Progenitor cell of endocrine pancreas (in vitro differentiated cells): ENCODE measurements at regions not wholly inside any gene's neighbourhood (a gene's known extent, or its start where the extent isn't known, plus 50 kb on each side); places are given as distances from the start of the nearest gene placed in this dataset.
"Not testable (repeated sequence)": the region's sequence is repeated elsewhere in the genome, so short reads cannot be mapped to it uniquely, and the experiment has no call there.

Experiments
- DNase-seq: peaks from one replicate; pipeline ENCODE4 v3.0.0; 2021; ENCODE audit warnings: low spot score; ENCODE audit not compliant: unreplicated experiment
- H3K27ac Mint-ChIP-seq: 2 replicates; pipeline ENCODE4 v1.8.0; 2021; ENCODE audit warnings: mild to moderate bottlenecking, moderate library complexity, mixed read lengths
- H3K27me3 Mint-ChIP-seq: 2 replicates; pipeline ENCODE4 v1.8.0; 2021; ENCODE audit warnings: mixed read lengths
- H3K36me3 Mint-ChIP-seq: 2 replicates; pipeline ENCODE4 v1.8.0; 2022; ENCODE audit warnings: mixed read lengths; ENCODE audit not compliant: insufficient read depth
- H3K4me1 Mint-ChIP-seq: 2 replicates; pipeline ENCODE4 v1.8.0; 2021; ENCODE audit warnings: low read depth, mixed read lengths
- H3K4me3 Mint-ChIP-seq: 2 replicates; pipeline ENCODE4 v1.8.0; 2021; ENCODE audit warnings: low read depth, mild to moderate bottlenecking, moderate library complexity, mixed read lengths
- H3K9me3 Mint-ChIP-seq: 2 replicates; pipeline ENCODE4 v1.8.0; 2021; ENCODE audit warnings: low read depth, mixed read lengths
- CTCF ChIP-seq: fragments of 200-600 bp; sonication (generic); IDR thresholded peaks from one replicate; pipeline ENCODE4 v1.5.0; 2021; ENCODE audit warnings: antibody characterized with exemption, mild to moderate bottlenecking; ENCODE audit not compliant: unreplicated experiment

- DNase-seq = no peak
- TF ChIP-seq CTCF = no peak
- Mint-ChIP-seq H3K4me1 (peaks cover 7% of the 10 kb centered on the region), H3K27me3 (no peaks in the 10 kb centered on the region), H3K36me3 (no peaks in the 10 kb centered on the region), H3K9me3 (no peaks in the 10 kb centered on the region), H3K27ac (no peak overlapping the region), H3K4me3 (no peak overlapping the region)
Observed at GRCh38 chr2:226164512-226164911, 635.1 kb downstream of the IRS1 start.

GRCh38 chr2:226160617-226161016, 639.0 kb downstream of the IRS1 start:
- H3K4me3 Mint-ChIP-seq, H3K36me3 Mint-ChIP-seq, H3K9me3 Mint-ChIP-seq, H3K27ac Mint-ChIP-seq, DNase-seq, H3K27me3 Mint-ChIP-seq: not testable (repeated sequence)
- peaks cover 28% of the 10 kb centered on the region for H3K4me1 Mint-ChIP-seq

- Mint-ChIP-seq H3K9me3 (no peaks in the 10 kb centered on the region), H3K4me1 (peaks cover 35% of the 10 kb centered on the region), H3K36me3 (no peaks in the 10 kb centered on the region), H3K27ac (peak overlapping the region; percentile 84), H3K4me3 (peak overlapping the region; percentile 3), H3K27me3 (no peaks in the 10 kb centered on the region)
- DNase-seq = no peak
- TF ChIP-seq CTCF = no peak
Observed at GRCh38 chr2:226159875-226160479, 639.6 kb downstream of the IRS1 start.

GRCh38 chr2:226158940-226159339, 640.7 kb downstream of the IRS1 start:
- DNase-seq = no peak
- Mint-ChIP-seq H3K36me3 (no peaks in the 10 kb centered on the region), H3K9me3 (no peaks in the 10 kb centered on the region), H3K4me1 (peaks cover 41% of the 10 kb centered on the region), H3K27ac (no peak overlapping the region), H3K4me3 (no peak overlapping the region), H3K27me3 (no peaks in the 10 kb centered on the region)
- no peak for TF ChIP-seq CTCF

- H3K27me3 Mint-ChIP-seq = no peaks in the 10 kb centered on the region
- no peaks in the 10 kb centered on the region for H3K9me3 Mint-ChIP-seq
- no peak overlapping the region for H3K4me3 Mint-ChIP-seq
- no peak for TF ChIP-seq CTCF
- no peaks in the 10 kb centered on the region for H3K36me3 Mint-ChIP-seq
- peaks cover 47% of the 10 kb centered on the region for H3K4me1 Mint-ChIP-seq
- no peak for DNase-seq
- H3K27ac Mint-ChIP-seq = peak overlapping the region; percentile 22
Observed at GRCh38 chr2:226158229-226158628, 641.4 kb downstream of the IRS1 start.

- DNase-seq = no peak
- H3K4me3 Mint-ChIP-seq = no peak overlapping the region
- no peak overlapping the region for H3K27ac Mint-ChIP-seq
- peaks cover 53% of the 10 kb centered on the region for H3K4me1 Mint-ChIP-seq
- H3K9me3 Mint-ChIP-seq = no peaks in the 10 kb centered on the region
- no peaks in the 10 kb centered on the region for H3K27me3 Mint-ChIP-seq
- no peaks in the 10 kb centered on the region for H3K36me3 Mint-ChIP-seq
- TF ChIP-seq CTCF = no peak
Observed at GRCh38 chr2:226155093-226155875, 644.3 kb downstream of the IRS1 start.
